ENCODE measurements at regions not wholly inside any gene's neighbourhood (a gene's known extent, or its start where the extent isn't known, plus 50 kb on each side); places are given as distances from the start of the nearest gene placed in this dataset.

- TF ChIP-seq CTCF (IDR thresholded peaks at IDR 0.05): no peak
- TF ChIP-seq RAD21 (conservative IDR thresholded peaks at IDR 0.05 in 1 of 2, IDR thresholded peaks at IDR 0.05 in 1 of 2): no peak
- no peak for TF ChIP-seq RFX5 (IDR thresholded peaks at IDR 0.05)
- TF ChIP-seq BHLHE40 (IDR thresholded peaks at IDR 0.05; ENCODE audit: low read depth, low read length): no peak
- TF ChIP-seq SMC3 (IDR thresholded peaks at IDR 0.05): no peak
- TF ChIP-seq TP53 (CRISPR knock-in tag; IDR thresholded peaks at IDR 0.05): no peak
- TF ChIP-seq MAX (IDR thresholded peaks at IDR 0.05): no peak
- TF ChIP-seq EP300 (IDR thresholded peaks at IDR 0.05): no peak
- no peak for TF ChIP-seq JUNB (IDR thresholded peaks at IDR 0.05)
- no peak for TF ChIP-seq KDM5A (IDR thresholded peaks at IDR 0.05)
- no peak for TF ChIP-seq PBX3 (IDR thresholded peaks at IDR 0.05)
- TF ChIP-seq CBX8 (IDR thresholded peaks at IDR 0.05): no peak
- no peak for TF ChIP-seq POLR2AphosphoS2 (conservative IDR thresholded peaks at IDR 0.05; ENCODE audit: low read length)
- no peak for TF ChIP-seq HDAC2 (IDR thresholded peaks at IDR 0.05)
Observed at GRCh38 chr2:103809941-103810441, 1043.9 kb upstream of the POU3F3 start.
